ENCODE measurements at regions not wholly inside any gene's neighbourhood (a gene's known extent, or its start where the extent isn't known, plus 50 kb on each side); places are given as distances from the start of the nearest gene placed in this dataset.

GRCh38 chr5:141800617-141801016 lies 77.6 kb downstream of the PCDH1 start:
- no peak for DNase-seq

GRCh38 chr5:141799507-141800167 lies 78.6 kb downstream of the PCDH1 start:
- no peak for DNase-seq

DNA sequence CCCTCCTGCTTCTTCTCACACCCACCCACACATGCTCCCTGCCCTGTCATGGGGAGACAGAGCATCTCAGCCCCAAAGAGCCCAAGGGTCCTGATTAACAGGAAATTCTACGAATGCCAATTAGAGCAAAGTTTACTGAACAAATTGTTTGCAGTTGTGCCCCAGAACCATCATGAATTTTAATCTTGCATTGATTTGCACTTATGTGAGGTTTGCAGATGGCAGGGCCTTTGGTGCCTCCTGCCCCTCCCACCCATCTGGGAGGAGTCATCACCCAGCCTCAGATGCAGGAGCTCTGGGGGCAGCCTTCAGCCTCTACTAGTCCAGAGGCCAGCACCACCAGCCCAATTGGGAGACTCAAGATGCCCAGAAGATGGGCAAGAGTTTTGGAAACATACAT lies 80.8 kb downstream of the PCDH1 start:
- DNase-seq: no peak

- no peak for DNase-seq
These were observed 82.8 kb downstream of the PCDH1 start for GRCh38 chr5:141795421-141795820.

GRCh38 chr5:141793881-141794280 lies 84.3 kb downstream of the PCDH1 start:
- DNase-seq: no peak

- DNase-seq: no peak
These were observed 84.8 kb downstream of the PCDH1 start for GRCh38 chr5:141793403-141793802.

DNA sequence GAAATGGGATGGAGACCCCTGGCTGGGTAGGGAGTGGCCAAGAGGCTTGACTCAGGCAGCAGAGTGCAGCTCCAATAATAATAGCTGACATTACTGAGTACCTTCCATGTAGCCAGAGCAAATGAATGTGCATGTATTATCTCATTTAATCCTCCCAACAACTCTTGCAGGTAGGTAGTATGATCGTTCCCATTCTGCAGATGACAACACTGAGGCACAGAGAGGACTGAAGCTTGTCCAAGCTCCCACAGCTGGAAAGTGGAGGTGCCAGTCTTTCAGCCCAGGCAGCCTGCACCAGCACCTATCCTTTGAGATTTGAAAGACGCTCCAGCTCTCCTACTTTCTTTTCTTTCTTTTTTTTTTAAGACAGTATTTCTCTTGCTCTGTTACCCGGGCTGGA lies 87.6 kb downstream of the PCDH1 start:
- no peak for DNase-seq

DNA sequence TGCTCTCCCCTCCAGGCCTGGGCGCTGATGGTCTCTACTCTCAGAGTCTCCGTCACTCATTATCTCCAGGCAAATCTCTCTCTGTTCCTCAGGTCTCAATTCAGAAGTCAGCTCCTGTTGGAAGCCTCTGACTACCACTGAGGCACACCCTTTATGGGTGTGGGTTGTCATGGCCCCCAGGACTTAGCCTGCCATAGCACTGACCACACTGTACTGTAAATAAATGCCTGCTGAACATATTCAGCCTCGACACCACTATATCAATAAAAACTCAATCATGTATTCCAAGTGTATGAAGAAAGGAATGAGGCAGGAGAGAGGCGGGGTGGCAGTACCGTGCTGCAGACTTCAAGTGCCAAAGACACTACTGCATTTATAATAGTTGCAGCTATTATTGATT lies 88.9 kb downstream of the PCDH1 start:
- DNase-seq: no peak

- no peak for DNase-seq
These were observed 89.8 kb downstream of the PCDH1 start for GRCh38 chr5:141788296-141788970.

GRCh38 chr5:141787376-141787775 lies 90.8 kb downstream of the PCDH1 start:
- DNase-seq: no peak

GRCh38 chr5:141786700-141787099 lies 91.5 kb downstream of the PCDH1 start:
- DNase-seq: no peak

GRCh38 chr5:141785711-141786110 lies 92.5 kb downstream of the PCDH1 start:
- DNase-seq: no peak

- no peak for DNase-seq
These were observed 93.1 kb downstream of the PCDH1 start for GRCh38 chr5:141785135-141785534.

- DNase-seq: no peak
These were observed 93.7 kb downstream of the PCDH1 start for GRCh38 chr5:141784529-141784928.

DNA sequence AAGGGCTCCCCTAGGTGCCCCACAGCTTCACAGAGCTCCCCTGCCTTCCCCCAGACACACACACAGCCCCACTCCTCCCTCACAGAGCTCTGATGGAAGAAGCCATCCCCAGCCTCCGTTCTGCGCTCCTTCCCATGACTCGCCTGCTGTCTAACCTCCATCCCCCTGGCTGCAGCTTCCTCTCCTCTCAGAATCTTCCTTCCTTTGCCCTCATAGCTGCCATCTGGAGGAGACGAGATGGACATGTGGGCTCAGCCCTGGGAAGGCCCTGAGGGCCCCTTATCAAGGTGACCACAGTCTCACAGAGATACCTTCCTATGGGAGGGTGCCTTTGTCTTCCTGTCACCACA lies 94.3 kb downstream of the PCDH1 start:
- DNase-seq: no peak

DNA sequence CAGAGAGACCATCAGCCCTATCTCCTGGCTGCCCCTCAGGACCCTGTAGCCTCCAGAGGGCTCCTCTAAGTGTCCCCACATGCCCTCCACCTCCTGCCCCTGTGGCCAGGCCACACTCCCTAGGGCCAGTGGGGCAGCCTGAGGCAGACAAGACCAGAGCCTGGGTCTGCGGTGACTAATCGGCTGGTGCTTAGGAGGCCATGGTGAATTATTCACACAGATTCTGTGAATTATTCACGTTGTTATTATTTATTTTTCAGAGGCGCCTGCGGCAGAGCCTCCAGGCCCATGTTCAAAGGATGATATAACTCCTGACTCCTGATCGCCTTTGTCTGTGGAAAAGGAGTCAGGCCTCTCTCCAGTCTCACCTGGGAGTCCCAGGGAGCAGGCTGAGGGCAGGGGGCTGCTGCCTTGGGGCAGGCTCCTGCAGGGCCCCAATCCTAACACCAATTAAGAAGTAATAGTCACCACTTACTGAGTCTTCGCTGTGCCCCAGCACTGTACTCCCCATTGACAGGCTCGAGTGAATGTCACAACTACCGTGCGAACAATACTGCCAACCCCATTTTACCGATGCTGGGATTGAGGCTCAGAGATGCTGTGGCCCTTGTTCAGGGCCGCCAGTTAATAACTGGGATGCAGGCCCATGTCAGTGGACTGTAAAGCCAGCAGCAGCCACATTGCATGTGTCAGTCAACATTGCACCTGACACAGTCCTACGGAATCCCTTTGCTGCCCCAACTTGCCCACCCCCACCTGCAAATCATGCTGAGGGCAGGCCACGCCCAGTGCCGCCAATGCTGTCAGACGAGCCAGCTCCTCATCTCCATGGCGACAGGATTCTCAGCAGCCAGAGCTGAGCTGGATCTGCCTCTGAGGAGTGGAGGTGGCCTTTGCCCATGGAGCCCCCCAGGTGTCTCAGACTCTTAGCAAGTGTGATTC lies 94.9 kb downstream of the PCDH1 start:
- DNase-seq: no peak

GRCh38 chr5:141781910-141782309 lies 96.3 kb downstream of the PCDH1 start:
- no peak for DNase-seq

DNA sequence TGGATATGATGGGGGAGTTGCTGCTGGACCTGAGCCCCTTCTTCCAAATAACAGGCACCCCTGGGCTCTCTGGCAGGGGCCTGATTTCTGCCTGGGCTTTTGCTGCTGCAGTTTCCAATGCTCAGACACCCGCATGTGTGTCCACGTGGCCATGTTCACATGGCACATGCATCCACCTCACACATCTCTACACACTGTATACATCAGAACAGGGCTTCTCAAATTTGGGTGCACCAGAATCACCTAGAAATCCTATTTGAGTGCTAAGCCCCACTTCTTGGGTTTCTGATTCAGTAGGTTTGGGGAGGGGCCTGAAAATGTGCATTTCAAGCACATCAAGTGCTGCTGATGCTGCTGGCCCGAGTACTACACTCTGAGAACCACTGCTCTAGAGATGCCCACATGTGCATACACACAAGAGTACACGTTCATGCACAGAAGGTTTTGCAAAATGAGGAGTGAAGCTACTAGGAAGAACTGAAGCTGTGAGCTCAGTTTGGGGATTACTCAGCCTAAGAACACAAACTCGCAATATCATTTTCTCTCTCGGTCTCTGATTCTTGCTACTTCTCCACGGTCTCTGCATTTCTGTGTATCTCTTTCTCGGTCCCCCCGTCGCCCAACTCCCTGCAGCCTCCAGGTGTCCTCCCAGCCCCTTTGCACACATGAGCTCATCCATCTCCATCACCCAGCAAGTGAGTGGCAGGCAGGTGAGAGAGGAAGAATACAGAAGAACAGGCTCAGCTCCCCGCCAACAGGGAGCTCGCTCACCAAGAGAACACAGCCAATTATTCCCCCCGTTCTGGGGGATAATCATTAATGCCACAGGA lies 97.0 kb downstream of the PCDH1 start:
- DNase-seq: no peak

GRCh38 chr5:141780240-141780951 lies 97.8 kb downstream of the PCDH1 start:
- DNase-seq: no peak

- no peak for DNase-seq
These were observed 97.5 kb upstream of the ARAP3 start for GRCh38 chr5:141779503-141779973.

- no peak for DNase-seq
These were observed 96.7 kb upstream of the ARAP3 start for GRCh38 chr5:141778683-141779082.

DNA sequence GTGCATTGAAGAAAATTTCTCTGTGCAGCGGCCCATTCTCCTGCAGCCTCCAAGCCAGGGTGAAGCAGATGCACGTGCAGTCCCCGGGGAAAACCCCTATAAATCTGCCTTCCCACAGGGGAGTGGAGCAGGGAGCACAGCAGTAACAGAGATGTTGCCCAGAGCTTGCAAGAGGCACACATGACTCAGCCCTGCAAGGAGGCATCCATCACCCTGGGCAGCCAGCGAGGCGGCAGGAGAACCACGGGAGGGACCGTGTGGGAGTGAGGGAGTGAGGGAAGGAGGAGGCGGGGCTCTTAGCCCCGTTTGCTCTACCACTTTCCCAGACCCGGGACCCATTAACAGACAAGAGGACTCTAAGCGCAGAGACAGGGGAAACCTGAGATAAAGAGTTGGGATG lies 96.2 kb upstream of the ARAP3 start:
- DNase-seq: no peak
